Transverse colon (tissue), 4 donors: ENCODE measurements at regions not wholly inside any gene's neighbourhood (a gene's known extent, or its start where the extent isn't known, plus 50 kb on each side); places are given as distances from the start of the nearest gene placed in this dataset.

ENCODE experiments used
- DNase-seq: peaks from one replicate; pipeline ENCODE4 v3.0.0-alpha.2; 2019
- H3K27ac ChIP-seq, 4 donors: fragments of 200-600 bp; sonication (generic); 2 replicates each; pipeline ENCODE4 v1.5.1; 2016 to 2018; ENCODE audit warnings: inconsistent platforms in 4 of 4
- H3K27me3 ChIP-seq: fragments of 200-600 bp; sonication (generic); 2 replicates; pipeline ENCODE4 v1.5.1; 2017; ENCODE audit warnings: inconsistent platforms
- H3K36me3 ChIP-seq, 4 donors: fragments of 200-600 bp; sonication (generic); 2 replicates each; pipeline ENCODE4 v1.5.1; 2017 to 2019; ENCODE audit warnings: inconsistent platforms in 4 of 4
- H3K4me1 ChIP-seq, 4 donors: fragments of 200-600 bp; sonication (generic); 2 replicates each; pipeline ENCODE4 v1.5.1; 2017 to 2020; ENCODE audit warnings: inconsistent platforms in 4 of 4
- H3K4me3 ChIP-seq, 4 donors: fragments of 200-600 bp; sonication (generic); 1 replicate in 1 of 4; 2 replicates in 3 of 4; pipeline versions ENCODE4 v1.5.1 to v1.6.1; 2017 to 2019; ENCODE audit warnings: inconsistent platforms in 4 of 4
- H3K9me3 ChIP-seq, 2 donors: fragments of 200-600 bp; sonication (generic); 2 replicates each; pipeline ENCODE4 v1.5.1; 2017 to 2019; ENCODE audit warnings: inconsistent platforms in 2 of 2
- CTCF ChIP-seq, 5 experiments: fragments of 200-600 bp in 3 of 5; fragments of 450-650 bp in 2 of 5; sonication (generic) in 3 of 5; IDR thresholded peaks; 1 replicate in 2 of 5; 2 replicates in 3 of 5; pipeline ENCODE4 v1.5.1; 2016 to 2017; ENCODE audit warnings: antibody characterized with exemption in 5 of 5, inconsistent platforms in 3 of 5, mild to moderate bottlenecking in 2 of 5, moderate library complexity in 1 of 5
- EP300 ChIP-seq: sonication (generic); formaldehyde crosslinking; IDR thresholded peaks from one replicate; pipeline ENCODE4 v1.6.1; 2017; ENCODE audit warnings: antibody characterized with exemption, low read depth
- POLR2A ChIP-seq: fragments of 450-650 bp; IDR thresholded peaks from one replicate; pipeline ENCODE4 v1.6.1; 2016; ENCODE audit warnings: antibody characterized with exemption, mild to moderate bottlenecking, moderate library complexity
- POLR2AphosphoS5 ChIP-seq, 3 donors: sonication (generic); formaldehyde crosslinking; IDR thresholded peaks; one replicate each; pipeline ENCODE4 v1.6.1; 2016; ENCODE audit warnings: antibody characterized with exemption in 3 of 3
- WGBS, 2 donors: methylation state at CpG; one replicate each; pipeline ENCODE4 v1.1.5; 2018; ENCODE audit warnings: low coverage in 1 of 2; 5-methylcytosine and 5-hydroxymethylcytosine counted together
- in situ Hi-C, 4 donors: fragments of 200-750 bp; cut with MboI; loops; one replicate each; pipeline versions ENCODE4 v1.15.0 to v1.15.1; 2017; ENCODE audit warnings: low sequenced_read_pairs in 3 of 4, low pct_ligation_motif_present in 1 of 4, low pct_unique_long_range_greater_than_20kb in 1 of 4
- intact Hi-C: fragments of 100-400 bp; cut with DNase I; formaldehyde crosslinking; loops from one replicate; pipeline ENCODE4 v1.15.1; 2023; ENCODE audit warnings: low total_unique reads

- 36 to 75% methylated on average over 2 to 3 of the region's 3 CpGs for WGBS, 2 donors
- in situ Hi-C loops, result no loop called here
- Histone ChIP-seq H3K36me3 (no peaks in the 10 kb centered on the region), H3K4me1 (no peaks in the 10 kb centered on the region), H3K27me3 (no peaks in the 10 kb centered on the region), H3K27ac (no peak overlapping the region), H3K9me3 (no peaks in the 10 kb centered on the region), H3K4me3 (no peak overlapping the region)
- intact Hi-C loops, result no loop called here
- no peak for TF ChIP-seq CTCF (IDR thresholded peaks at IDR 0.05)
- no peak for DNase-seq
Observed at GRCh38 chr2:122627388-122627787, 871.9 kb downstream of the TSN start.

GRCh38 chr2:122634256-122634655 lies 878.8 kb downstream of the TSN start:
- Histone ChIP-seq H3K27ac (no peak overlapping the region), H3K36me3 (no peaks in the 10 kb centered on the region), H3K9me3 (no peaks in the 10 kb centered on the region), H3K4me1 (no peaks in the 10 kb centered on the region), H3K27me3 (no peaks in the 10 kb centered on the region), H3K4me3 (no peak overlapping the region)
- WGBS, 2 donors, result 57 to 86% methylated on average over 1 of the region's 1 CpG
- in situ Hi-C loops, result no loop called here
- DNase-seq, result no peak
- intact Hi-C loops, result no loop called here
- TF ChIP-seq POLR2A (no peak), EP300 (no peak), CTCF (IDR thresholded peaks at IDR 0.05) (no peak), POLR2AphosphoS5 (IDR thresholded peaks at IDR 0.05) (no peak)

DNA sequence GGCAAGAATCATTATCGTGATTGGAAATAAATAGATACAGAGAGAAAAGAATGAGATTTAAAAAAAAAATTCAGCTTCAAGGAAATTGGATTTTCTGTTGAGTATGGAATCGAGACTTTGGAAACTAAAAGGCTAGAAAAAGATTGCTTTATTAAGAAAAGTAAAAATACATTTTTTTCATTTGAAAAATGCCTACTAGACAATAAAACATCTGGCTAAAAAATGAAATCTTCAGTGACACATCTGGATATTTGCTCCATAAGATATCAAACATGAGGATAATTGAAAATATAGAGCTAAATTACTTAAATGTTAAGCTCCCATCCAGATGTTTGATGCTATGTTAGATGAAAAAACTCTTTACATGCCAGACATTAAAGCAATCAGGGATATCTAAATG lies 879.5 kb downstream of the TSN start:
- H3K4me1 ChIP-seq, result no peaks in the 10 kb centered on the region
- H3K36me3 ChIP-seq, result no peaks in the 10 kb centered on the region
- no peak for DNase-seq
- no peaks in the 10 kb centered on the region for H3K27me3 ChIP-seq
- no peak overlapping the region for H3K27ac ChIP-seq
- no peak overlapping the region for H3K4me3 ChIP-seq
- in situ Hi-C loops (no loop called here), intact Hi-C loops (no loop called here)
- TF ChIP-seq POLR2A (no peak), POLR2AphosphoS5 (IDR thresholded peaks at IDR 0.05) (no peak), EP300 (no peak), CTCF (IDR thresholded peaks at IDR 0.05) (no peak)
- WGBS, 2 donors, result 75 to 79% methylated on average over 2 of the region's 2 CpGs
- no peaks in the 10 kb centered on the region for H3K9me3 ChIP-seq

GRCh38 chr2:122635686-122636085 lies 880.2 kb downstream of the TSN start:
- TF ChIP-seq EP300 (no peak), CTCF (IDR thresholded peaks at IDR 0.05) (no peak), POLR2A (no peak), POLR2AphosphoS5 (IDR thresholded peaks at IDR 0.05) (no peak)
- in situ Hi-C loops (no loop called here), intact Hi-C loops (no loop called here)
- WGBS, 2 donors, result 20 to 38% methylated on average over 1 of the region's 1 CpG
- Histone ChIP-seq H3K27me3 (no peaks in the 10 kb centered on the region), H3K4me1 (no peaks in the 10 kb centered on the region), H3K9me3 (no peaks in the 10 kb centered on the region), H3K4me3 (no peak overlapping the region), H3K36me3 (no peaks in the 10 kb centered on the region), H3K27ac (no peak overlapping the region)
- DNase-seq, result no peak
